ENCODE measurements at regions not wholly inside any gene's neighbourhood (a gene's known extent, or its start where the extent isn't known, plus 50 kb on each side); places are given as distances from the start of the nearest gene placed in this dataset.

DNA sequence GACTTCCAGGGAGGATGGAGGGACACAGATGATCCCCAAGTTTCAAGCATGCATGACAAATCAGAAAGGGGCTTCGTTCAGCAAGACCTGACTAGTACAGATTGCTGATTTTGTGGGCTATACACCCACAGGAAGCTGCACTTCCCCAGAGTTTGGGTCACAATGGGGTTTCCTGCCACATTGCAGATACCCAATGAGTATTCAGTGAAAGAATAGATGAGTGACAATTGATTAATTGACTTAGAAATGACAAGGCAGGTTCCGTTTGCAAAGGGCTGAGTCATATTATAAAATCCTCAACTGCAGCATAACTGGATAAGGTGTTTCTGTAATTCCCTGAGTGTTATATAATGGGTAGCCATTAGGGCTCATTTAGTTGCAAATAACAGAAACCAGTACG, 146.6 kb upstream of the TBL1X start:
- DNase-seq, result no peak

DNA sequence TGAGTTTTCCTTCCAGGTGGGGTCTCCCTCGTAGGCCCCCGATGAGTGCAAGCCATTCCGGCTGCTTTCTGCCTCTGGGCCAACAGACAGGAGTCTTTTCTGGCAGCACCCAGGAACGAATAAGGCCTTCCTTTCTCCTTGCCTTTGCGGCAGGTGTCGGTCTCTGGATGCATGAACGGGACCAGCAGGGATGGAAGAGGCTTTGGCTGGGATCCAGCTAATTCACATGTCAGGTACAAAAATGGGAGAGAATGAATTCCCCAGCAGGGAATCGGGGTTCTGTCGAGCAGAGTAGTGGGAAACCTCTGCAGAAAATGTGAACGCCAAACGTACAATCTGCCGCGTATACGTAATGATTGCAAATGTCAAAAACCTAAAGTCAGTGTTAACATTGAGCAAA, 146.1 kb upstream of the TBL1X start:
- DNase-seq, result peak; percentile 36

DNA sequence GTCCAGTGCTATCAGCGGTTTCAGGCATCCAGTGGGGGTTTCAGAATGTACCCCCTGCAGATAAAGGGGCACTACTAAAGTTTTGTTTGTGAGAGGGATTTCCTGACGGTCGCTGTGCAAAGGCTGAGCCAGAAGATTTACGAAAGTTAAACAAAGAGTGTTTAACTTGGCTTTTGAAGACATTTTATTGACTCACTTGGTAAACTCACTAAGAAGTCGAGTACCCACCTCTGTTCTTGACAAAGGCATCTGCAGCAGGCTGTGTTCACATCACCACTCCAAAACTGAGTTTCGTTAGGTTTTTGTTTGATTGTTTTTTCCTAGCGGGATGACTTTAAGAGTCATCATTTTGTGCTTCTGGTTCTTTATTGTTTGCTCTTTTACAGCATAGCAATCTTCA, 143.9 kb upstream of the TBL1X start:
- no peak for DNase-seq

DNA sequence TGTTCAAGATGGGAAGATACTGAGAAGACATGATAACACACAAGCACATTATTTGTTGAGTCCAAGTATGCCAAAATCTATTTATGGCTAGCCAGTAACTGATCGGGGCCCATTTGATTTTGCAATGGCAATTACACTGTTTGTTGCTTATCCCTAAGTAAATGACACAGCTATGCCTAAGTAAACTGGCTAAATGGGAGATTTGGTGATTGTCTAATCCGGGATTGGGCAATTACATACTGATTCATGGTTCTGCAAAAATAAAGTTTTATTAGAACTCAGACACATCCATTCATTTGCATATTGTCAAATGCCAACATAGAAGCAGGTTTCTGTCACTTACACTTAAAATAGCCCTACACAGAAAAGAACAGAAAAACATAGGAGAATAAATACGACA, 140.2 kb upstream of the TBL1X start:
- DNase-seq, result no peak

DNA sequence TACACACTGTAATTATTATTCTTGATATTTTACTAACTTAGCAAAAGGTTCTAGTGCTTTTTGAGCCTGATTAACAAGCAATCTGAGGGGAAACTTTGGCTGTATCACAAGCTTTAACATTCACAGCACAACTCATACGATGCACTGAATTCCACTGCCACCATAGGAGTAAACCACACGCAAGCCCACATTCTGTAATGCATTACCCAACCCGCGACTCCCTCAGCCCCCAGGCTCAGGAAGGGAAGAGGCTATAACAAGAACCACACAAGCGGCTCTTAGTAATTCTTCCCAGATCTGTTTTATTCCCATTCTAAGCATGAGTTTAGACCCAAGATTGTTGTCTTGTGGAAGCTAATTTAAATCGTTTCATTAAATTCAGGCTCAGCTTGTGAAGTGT, 138.5 kb upstream of the TBL1X start:
- no peak for DNase-seq

DNA sequence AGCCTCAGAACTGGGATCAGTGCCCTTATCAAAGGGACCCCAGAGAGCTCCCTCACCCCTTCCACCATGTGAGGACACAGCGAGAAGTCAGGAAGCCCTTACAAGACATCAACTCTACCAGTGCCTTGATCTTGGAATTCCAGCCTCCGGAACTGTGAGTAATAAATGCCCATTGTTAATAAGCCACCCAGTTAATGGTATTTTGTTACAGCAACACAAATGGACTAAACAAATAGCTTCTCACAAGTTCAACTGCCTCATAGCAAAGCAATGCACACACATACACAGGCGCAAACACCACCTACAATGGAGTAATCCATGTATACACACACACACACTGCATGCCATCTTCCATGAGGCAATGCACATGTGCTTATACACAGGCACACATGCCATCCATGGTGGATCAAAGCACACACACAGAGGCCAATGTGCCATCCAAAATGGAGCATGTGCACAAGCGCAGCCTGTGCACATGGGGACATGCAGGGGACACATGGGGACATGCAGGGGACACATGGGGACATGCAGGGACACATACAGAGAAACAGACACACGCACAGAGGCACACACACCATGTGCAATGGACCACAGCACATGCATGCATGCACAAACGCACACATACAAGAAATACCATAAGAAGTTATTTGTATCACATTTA, 137.6 kb upstream of the TBL1X start:
- DNase-seq, result no peak

DNA sequence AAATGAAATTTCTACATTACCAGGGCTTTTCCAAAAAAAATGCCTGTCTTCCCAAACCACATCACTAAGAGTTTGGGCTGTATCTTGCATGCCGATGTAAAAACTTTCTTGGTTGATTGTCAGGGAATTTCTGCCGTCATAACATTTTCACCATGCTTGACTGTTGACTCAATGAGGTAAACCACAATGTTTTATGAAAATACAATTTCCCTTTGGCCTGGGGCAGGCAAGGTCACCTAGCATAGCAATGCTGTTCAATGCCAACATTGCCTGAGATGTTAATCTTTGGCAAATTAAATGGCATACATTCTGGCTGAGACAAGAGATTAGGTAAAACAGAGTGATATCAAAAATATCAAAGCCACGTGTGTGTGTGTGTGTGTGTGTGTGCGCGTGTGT, 137.1 kb upstream of the TBL1X start:
- DNase-seq, result no peak

DNA sequence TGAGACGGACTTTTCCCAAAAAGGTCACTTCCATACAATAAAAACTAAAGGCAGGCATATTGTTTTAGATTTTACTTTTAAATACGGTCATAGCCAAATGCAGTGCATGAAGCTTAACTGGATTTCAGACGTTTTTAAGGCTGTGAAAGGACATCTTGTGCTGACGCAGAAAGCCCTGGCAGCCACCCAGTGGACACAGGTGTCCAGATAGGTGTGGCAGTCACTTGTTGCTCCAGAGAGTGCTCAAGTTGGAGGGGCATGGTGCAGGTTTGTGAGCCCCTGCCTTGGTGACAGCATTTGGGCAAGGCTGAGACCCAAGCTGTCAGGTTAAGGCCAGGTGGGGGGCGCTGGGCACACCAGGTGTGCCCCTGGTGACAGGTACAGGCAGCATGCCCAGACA, 135.8 kb upstream of the TBL1X start:
- DNase-seq, result no peak

DNA sequence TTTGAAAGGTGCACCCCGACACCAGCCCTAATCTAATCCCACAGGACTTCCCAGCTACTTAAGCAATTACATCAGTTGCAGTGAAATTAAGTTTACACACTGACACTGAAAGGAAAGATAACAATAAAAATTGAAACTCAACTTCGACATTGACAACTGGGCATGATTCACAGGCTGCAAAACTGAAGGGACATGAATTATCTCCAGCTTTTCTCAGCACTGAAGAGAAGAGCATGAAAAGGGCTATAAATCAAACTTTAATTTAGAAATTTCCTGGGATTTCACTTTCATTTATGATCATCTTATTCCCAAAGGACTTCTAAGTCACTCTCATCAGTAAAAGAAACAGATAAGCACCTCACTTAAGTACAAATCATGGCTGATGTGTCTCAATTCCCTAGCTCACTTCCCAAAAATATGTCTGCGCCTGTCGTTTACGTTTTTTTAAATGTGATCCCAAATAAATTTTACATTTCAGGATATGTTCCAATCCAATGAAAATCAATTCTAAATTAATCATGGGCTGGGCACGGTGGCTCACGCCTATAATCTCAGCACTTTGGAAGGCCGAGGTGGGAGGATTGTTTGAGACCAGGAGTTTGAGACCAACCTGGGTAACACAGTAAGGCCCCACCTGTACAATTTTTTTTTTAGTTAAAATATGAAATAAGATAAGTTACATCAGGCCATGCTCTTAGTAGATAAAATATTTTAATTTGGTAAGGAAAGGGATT, 134.4 kb upstream of the TBL1X start:
- no peak for DNase-seq

DNA sequence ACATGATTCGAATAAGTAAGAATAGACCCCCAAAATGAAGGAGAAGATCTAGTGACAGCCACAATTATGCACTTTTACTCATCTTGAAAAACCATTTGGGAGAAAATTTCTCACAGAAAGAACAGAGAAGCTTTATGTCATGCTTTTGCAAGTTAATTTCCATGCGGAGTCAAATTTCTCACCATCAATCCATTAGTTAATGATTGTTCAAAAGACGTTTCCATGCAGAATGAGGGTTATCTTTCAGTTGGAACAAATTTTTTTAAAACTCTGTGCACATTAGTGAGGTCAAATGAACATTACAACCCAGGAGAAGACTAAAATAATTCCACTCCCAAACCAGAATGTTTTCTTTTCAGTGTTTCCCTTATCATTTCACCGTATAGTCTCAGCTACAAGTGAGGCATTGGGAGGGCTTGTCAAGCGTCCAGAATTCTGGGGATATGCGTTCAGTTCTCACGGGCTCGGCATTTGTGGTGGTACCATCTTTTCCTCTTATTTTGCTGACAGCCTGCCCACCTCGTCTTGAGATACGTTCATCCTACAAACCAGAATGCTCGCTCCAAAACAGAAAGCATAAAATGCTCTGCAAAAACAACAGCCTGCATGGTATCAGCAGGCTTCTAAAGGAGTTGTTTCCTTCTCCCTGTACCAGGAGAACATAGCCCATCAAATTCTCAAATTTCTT, 130.8 kb upstream of the TBL1X start:
- DNase-seq, result no peak

DNA sequence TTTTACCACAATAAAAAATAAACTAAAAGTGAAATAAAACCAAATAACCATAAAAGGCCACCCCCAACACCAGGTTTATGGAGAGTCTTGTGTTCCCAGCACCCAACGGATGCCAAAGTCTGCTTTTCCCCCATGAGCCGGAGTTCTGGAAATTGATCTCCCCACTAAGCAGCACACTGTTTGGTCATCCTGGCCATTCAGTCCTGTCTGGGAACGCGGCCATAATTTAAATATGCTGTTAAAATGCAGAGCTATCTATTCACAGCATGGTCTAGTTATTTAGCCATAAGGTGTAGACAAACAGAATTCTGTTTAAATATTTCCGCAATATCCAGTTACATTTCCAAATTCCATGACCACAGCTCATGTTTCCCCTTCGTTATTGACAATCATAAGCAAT, 129.6 kb upstream of the TBL1X start:
- no peak for DNase-seq

DNA sequence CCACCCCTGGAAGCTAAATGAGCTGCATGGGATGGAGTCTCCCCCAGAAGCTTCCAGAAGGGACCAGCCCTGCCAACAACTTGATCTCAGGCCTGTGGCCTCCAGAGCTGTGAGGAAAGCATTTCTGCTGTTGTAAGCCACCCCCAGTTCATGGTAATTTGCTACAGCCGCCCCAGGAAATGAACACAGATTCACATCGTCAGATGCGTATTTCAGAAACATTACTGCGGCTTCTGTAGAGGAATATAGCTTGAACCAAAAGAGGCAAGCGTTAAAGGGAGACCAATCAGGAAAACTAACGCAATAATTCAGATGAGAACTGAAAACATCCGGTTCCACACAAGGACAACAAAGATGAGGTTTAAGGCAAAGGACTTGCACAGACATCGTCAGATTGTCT, 128.4 kb upstream of the TBL1X start:
- no peak for DNase-seq

DNA sequence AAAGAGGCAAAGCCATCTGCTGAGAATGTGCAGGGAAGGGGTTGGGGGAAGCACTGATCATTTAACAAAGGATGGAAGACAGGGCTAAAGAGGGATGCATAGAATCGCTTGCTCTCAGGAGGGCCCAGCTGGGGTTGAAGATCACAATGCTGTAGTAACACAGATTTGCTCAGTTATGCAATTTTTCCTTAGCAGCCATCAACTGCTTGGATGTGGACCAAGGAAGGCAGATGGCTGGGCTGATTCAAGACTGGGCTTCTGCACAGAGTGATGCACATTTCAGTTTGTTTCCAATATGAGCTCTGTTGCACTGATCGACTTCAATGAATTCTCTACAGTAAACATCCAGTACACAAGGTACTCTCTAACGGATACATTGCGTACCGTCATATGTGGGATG, 127.8 kb upstream of the TBL1X start:
- no peak for DNase-seq

DNA sequence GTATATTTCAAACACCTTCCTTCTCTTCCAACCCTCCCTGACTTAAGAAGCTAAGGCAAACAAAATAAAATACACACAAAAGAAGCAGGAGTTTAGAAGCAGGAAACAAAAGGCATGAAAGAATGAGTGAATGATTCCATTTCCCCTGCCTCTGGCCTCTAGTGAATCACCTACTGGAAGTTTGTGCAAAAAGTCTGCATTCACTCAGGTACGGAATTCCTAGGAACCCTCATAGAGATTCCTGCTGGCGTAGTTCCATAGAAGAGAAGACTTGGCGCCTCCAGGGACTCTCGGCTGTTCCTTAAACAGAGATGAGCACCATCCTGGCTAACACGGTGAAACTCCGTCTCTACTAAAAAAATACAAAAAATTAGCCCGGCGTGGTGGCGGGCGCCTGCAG, 125.9 kb upstream of the TBL1X start:
- DNase-seq, result no peak

DNA sequence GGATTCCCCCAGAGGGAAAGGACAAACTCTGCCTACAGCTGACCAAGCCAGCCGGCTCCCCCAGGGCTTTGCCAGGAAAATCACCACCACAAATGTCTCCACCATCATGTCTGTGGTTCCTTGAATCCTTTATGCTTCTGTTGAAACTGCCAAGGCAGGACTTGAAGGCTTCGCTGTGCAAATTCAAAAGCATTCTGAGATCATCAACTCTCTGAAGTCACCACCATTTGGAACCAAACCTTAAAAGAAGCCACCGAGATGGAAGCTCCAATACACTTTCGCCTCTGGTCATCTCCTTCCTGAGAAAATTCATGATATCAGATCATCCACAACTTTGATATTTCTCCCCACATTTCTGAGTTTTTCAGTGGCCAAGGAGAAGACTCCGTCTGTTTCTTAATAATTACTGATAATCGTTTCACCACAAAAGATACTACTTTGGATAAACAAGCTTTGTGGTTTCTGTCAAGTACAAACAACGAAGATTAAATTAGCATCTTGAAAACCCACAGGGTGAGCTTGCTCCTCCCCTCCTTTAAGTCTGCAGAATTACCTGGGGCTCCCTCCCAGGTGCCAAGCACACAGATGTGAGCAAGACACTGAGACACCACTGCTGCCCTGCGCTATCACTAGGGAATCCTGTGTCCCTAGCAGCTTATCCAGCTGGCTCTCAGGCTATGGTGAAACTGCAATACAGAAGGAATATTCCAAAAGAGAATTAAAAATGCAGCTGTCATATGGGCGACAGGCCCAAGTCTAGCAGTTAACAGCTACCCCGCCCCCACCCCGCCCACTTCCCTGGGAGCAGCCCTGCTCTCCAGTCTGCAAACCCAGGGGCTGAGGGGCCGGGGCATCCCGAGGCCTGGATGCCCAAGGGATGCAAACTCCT, 125.0 kb upstream of the TBL1X start:
- no peak for DNase-seq

DNA sequence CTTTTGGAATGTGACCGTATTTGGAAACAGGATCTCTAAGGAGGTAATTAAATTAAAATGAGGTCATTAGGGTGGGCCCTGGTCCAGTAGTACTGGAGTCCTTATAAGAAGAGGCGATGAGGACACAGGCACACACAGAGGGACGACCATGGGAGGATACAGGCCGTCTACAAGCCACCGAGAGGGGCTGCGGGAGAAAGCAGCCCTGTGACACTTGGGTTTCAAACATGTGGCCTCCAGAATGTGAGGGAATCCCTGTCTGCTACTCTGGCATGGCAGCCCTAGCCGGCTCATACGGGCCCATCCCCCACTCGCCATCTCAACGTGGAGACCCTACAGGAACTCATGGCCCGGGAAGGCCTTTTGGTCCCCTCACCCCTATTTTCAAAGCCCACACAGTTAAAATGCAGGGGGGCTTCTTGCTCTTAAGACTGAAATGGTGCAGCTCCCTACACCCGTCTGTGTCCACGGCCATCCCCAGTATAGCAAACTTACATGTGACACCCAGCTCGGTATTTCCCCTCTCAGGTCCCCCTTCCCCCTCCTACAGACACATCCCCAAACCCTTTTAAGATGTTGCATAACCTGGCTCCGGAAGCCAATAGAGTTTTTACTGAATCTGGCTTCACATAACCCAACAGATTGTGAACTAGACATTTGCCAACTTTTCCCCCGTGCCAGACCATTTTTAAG, 124.1 kb upstream of the TBL1X start:
- DNase-seq, result no peak

DNA sequence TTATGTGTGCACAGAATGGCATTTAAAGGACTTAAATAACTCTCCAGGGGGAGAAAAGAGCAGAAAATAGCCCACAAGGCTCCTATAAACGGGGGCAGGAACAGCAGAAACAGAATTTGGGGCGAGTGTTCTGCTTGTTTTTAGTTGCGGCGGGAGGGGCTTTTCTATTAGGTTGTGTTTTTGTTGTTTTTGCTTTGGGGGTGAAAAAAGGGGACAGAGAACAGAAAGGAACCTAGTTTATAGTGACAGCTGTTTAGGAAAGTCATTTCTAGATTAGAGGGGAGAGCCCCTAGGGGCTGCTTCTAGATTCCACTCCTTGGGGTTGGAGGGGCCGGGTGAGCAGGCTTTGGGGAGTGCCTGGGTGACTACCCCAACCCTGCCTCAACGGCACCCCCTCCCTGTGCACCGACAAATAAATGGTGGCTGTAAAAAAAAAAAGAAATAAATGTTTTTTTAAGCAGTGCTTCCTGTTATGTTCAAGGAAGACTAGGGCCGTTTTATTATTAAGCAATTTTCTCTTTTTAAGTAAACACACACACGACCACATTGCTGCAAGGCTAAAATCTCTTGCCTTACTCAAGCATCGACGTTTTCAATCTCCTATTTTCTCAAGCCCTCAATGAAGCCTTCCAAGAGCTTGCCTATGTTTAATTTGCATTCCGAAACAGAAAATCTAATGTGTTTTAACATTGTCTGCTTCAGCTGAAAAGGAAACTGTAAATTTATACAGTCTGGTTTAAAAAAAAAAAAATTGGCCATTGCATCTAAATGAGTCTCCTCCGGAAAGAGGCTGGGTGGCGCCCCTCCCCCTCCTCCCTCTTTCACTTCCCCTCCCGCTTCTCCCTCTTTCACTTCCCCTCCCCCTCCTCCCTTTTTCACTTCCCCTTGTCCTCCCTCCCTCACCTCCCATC, 123.3 kb upstream of the TBL1X start:
- no peak for DNase-seq

DNA sequence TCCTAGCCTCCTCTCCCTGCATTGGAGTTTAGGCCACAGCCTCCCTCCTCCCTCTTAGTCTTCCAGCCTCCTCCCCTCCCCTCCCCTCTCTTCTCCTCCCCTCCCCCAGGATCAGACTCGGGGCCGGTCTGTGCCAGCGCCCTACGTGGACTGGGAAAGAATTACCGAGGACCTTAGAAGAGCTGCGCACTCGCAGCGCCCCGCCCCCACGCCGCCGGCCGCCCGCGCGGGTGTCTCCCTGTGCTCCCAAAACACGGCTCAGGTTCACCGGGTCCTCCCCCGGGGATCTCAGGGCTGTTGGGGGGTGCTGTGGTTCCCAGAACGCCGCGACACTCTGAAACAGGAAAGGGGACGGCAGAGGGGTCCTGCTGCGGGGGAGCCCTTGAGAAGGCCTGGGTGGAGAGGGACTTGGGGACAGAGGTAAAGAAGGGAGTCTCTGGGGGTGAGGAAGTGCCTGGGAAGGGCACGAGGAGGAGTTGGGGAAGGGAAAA, 122.3 kb upstream of the TBL1X start:
- peak; percentile 64 for DNase-seq

DNA sequence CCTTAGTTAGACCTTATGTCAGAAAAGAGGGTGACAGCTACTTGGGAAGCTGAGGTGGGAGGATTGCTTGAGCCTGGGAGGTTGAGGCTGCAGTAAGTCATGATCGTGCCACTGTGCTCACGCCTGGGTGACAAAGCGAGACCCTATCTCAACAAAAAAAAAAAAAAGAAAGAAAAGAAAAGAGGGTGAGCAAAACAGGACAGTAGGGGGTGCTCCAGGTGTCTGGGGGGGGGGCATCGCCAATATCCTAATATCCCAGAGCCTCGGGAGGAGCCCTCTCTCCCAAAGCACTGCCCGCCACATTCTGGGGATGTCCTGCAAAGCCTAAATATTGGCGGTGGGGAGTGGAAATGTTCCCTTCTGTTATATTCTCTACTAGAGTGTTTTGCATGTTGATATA, 120.9 kb upstream of the TBL1X start:
- no peak for DNase-seq

DNA sequence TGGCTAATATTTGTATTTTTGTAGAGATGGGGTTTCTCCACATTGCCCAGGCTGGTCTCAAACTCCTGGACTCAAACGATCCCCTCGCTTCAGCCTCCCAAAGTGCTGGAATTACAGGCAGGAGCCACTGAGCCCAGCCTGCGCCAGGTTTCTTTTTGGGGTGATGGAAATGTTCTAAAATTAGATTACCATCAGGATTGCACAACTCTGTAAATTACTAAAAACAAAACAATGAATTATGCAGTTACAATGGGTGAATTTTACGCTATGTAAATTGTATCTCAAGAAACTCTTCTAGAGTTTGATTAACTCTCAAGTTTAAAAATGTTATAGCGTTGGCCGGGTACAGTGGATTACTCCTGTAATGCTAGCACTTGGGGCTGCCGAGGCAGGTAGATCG, 118.9 kb upstream of the TBL1X start:
- no peak for DNase-seq

Data from NCI-H1105 (cell line).